Stomach (tissue), 8 donors: ENCODE measurements at regions not wholly inside any gene's neighbourhood (a gene's known extent, or its start where the extent isn't known, plus 50 kb on each side); places are given as distances from the start of the nearest gene placed in this dataset.

Source experiments
- DNase-seq, 2 donors: peaks; one replicate each; pipeline versions ENCODE4 v3.0.0 to v3.0.0-alpha.2; 2013 to 2019
- H3K27ac ChIP-seq, 5 donors: fragments of 200-600 bp in 4 of 5; sonication (generic) in 4 of 5; one replicate each; pipeline ENCODE4 v1.5.1; 2013 to 2019; ENCODE audit warnings: mild to moderate bottlenecking in 1 of 5, moderate library complexity in 1 of 5
- H3K27me3 ChIP-seq, 3 donors: fragments of 200-600 bp; sonication (generic); one replicate each; pipeline ENCODE4 v1.5.1; 2017 to 2019; ENCODE audit warnings: mixed run types in 1 of 3
- H3K36me3 ChIP-seq, 4 donors: fragments of 200-600 bp; sonication (generic); 1 replicate in 3 of 4; 2 replicates in 1 of 4; pipeline ENCODE4 v1.5.1; 2016 to 2019
- H3K4me1 ChIP-seq, 4 donors: fragments of 200-600 bp; sonication (generic); one replicate each; pipeline ENCODE4 v1.5.1; 2016 to 2019
- H3K4me3 ChIP-seq, 4 donors: fragments of 200-600 bp; sonication (generic) in 3 of 4; one replicate each; pipeline ENCODE4 v1.5.1; 2016 to 2019; ENCODE audit warnings: mild to moderate bottlenecking in 1 of 4
- H3K9me3 ChIP-seq, 4 donors: fragments of 200-600 bp; sonication (generic); one replicate each; pipeline ENCODE4 v1.5.1; 2016 to 2019
- EP300 ChIP-seq: sonication (generic); formaldehyde crosslinking; IDR thresholded peaks from one replicate; pipeline ENCODE4 v1.6.1; 2017; ENCODE audit warnings: antibody characterized with exemption
- POLR2A ChIP-seq, 4 donors: fragments of 450-650 bp; IDR thresholded peaks; one replicate each; pipeline ENCODE4 v1.6.1; 2016; ENCODE audit warnings: antibody characterized with exemption in 4 of 4, control low read depth in 2 of 4, mild to moderate bottlenecking in 1 of 4, moderate library complexity in 1 of 4
- POLR2AphosphoS5 ChIP-seq, 3 donors: sonication (generic); formaldehyde crosslinking; IDR thresholded peaks; one replicate each; pipeline ENCODE4 v1.6.1; 2016; ENCODE audit warnings: antibody characterized with exemption in 3 of 3
- WGBS, 5 donors: extraction: QIAGEN DNeasy Blood & Tissue Kit in 3 of 5; methylation state at CpG; one replicate each; pipeline versions ENCODE4 v1.1.5 to v1.1.7; 2013 to 2018; 5-methylcytosine and 5-hydroxymethylcytosine counted together
- intact Hi-C: fragments of 100-400 bp; cut with DNase I; formaldehyde crosslinking; loops from one replicate; pipeline ENCODE4 v1.15.1; 2023; ENCODE audit warnings: low total_unique reads
- TF ChIP-seq, protein P1 (sequence below), 7 experiments: fragments of 450-650 bp in 4 of 7; fragments of 200-600 bp in 3 of 7; sonication (generic) in 3 of 7; IDR thresholded peaks; one replicate each; pipeline ENCODE4 v1.5.1; 2016 to 2019; ENCODE audit warnings: antibody characterized with exemption in 7 of 7, control low read depth in 2 of 7, mild to moderate bottlenecking in 1 of 7
- donor health status: healthy with polysubstance abuse.
- donor health status: Bipolar disorder and iron deficiency.
- donor health status: healthy.

DNA sequence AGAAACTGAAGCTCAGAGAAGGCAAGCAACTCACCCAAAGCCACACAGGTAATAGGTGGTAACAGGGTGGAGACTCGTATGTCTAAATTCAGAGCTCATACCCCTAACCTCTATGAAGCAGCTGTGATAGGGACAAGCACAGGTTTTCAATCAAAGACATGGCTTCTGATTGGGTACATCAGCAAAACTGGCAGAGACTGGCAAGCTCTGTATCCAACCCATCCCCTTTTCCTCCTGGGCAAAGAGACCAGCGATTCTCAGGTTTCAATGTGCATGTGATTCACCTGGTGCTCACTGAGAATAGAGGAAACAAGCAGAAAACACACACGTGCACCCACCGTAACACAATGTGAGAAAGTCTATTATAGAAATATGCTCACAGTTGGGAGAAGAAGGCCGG, 153.0 kb downstream of the SMIM20 start:
- H3K9me3 ChIP-seq, result no peaks in the 10 kb centered on the region
- DNase-seq, result no peak
- WGBS, 5 donors, result 84 to 88% (median 87%) methylated on average over 5 of the region's 5 CpGs
- H3K4me3 ChIP-seq, result no peak overlapping the region
- no peaks in the 10 kb centered on the region for H3K36me3 ChIP-seq
- H3K4me1 ChIP-seq, result peaks cover 0 to under 1% (median 0%) of the 10 kb centered on the region in 4 donors
- H3K27me3 ChIP-seq, result no peaks in the 10 kb centered on the region
- TF ChIP-seq POLR2A (IDR thresholded peaks at IDR 0.05) (no peak), EP300 (no peak), POLR2AphosphoS5 (IDR thresholded peaks at IDR 0.05) (no peak)
- TF ChIP-seq, protein P1, sequence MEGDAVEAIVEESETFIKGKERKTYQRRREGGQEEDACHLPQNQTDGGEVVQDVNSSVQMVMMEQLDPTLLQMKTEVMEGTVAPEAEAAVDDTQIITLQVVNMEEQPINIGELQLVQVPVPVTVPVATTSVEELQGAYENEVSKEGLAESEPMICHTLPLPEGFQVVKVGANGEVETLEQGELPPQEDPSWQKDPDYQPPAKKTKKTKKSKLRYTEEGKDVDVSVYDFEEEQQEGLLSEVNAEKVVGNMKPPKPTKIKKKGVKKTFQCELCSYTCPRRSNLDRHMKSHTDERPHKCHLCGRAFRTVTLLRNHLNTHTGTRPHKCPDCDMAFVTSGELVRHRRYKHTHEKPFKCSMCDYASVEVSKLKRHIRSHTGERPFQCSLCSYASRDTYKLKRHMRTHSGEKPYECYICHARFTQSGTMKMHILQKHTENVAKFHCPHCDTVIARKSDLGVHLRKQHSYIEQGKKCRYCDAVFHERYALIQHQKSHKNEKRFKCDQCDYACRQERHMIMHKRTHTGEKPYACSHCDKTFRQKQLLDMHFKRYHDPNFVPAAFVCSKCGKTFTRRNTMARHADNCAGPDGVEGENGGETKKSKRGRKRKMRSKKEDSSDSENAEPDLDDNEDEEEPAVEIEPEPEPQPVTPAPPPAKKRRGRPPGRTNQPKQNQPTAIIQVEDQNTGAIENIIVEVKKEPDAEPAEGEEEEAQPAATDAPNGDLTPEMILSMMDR (IDR thresholded peaks at IDR 0.05), result no peak
- intact Hi-C loops, result no loop called here
- no peak overlapping the region for H3K27ac ChIP-seq

DNA sequence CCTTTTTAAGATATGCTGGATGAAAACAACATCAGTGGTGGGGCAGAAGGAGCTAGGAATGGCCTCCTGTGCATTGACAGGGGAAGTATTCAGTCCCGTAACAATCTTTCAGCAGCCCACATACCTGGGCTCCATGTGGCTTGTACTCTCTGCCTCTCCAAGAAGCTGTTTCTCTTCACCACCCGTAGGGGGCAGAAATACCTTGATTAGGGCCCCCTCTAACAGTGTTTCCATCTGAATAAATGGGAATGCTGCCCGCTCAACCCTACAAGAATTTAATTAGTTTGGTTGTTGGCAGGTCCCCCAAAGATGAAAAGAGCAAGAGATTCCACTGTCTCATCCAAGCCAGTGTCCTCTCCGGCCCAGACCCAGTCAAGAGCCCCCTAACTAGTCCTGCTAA, 155.2 kb downstream of the SMIM20 start:
- H3K27me3 ChIP-seq, result no peaks in the 10 kb centered on the region
- intact Hi-C loops, result no loop called here
- no peak overlapping the region for H3K27ac ChIP-seq
- no peaks in the 10 kb centered on the region for H3K36me3 ChIP-seq
- no peak overlapping the region for H3K4me3 ChIP-seq
- H3K9me3 ChIP-seq, result no peaks in the 10 kb centered on the region
- 66 to 71% (median 67%) methylated on average over 4 of the region's 4 CpGs for WGBS, 5 donors
- peaks cover 0 to 5% (median 0%) of the 10 kb centered on the region in 4 donors for H3K4me1 ChIP-seq
- TF ChIP-seq POLR2A (IDR thresholded peaks at IDR 0.05), result no peak
- TF ChIP-seq, protein P1 (IDR thresholded peaks at IDR 0.05), result no peak
- no peak for DNase-seq

DNA sequence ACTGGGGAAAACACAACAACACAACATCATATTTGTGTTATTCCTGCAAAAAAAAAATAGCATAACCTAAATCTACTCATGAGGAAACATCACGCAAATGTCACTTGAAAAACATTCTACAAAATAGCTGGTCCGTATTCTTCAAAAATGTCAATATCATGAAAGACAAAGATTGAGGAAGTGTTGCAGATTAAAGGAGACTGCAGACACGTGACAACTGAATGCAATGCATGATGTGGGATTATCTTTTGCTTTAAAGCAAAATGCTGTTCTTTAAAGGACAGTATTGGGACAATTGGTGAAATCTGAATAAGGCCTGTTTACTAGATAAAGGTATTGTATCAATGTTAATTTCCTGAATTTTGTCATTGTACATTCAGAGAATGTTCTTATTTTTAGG, 157.7 kb downstream of the SMIM20 start:
- intact Hi-C loops, result no loop called here
- Histone ChIP-seq H3K36me3 (no peaks in the 10 kb centered on the region), H3K27ac (no peak overlapping the region), H3K4me3 (no peak overlapping the region), H3K27me3 (no peaks in the 10 kb centered on the region), H3K4me1 (peaks cover 0 to 14% (median 0%) of the 10 kb centered on the region in 4 donors), H3K9me3 (peaks cover 0 to 6% (median 0%) of the 10 kb centered on the region in 4 donors)
- DNase-seq, result no peak
- 80 to 89% (median 88%) methylated on average over 3 of the region's 3 CpGs for WGBS, 5 donors
- TF ChIP-seq POLR2A (IDR thresholded peaks at IDR 0.05) (no peak), POLR2AphosphoS5 (IDR thresholded peaks at IDR 0.05) (no peak), EP300 (no peak)
- TF ChIP-seq, protein P1 (IDR thresholded peaks at IDR 0.05), result no peak

DNA sequence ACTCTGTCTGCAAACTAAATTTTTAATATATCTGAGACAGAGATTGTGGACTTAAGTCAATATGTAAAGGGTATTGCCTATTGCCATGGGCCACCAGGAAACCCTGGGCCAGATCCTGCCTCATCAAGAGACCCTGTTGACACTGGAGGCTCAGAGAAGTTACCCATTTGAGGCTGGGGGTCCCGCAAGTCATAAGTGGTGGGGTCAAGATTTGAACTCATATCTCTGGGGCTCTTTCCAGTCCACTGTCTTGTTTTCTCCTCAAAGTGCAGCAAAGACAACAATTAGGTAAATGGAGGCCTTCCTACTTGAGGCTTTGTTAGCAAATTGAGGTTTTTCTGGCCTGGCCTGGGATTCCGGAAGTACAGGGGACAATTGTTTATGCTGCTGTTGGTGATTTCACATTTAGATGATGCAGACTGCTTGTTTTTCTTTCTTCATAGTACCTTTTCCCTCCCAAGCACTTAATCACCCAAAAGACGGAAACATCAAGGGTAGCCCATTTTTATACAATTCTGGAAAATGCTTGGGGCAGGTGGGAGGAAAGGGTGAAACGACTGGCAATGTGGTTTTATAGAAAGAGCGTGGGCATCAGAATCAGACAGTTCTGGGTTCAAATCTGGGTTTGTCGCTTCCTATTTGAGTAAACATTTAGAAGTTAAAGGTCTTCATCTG, 160.0 kb downstream of the SMIM20 start:
- DNase-seq, result no peak
- intact Hi-C loops, result no loop called here
- TF ChIP-seq, protein P1 (IDR thresholded peaks at IDR 0.05), result no peak
- TF ChIP-seq EP300, result no peak
- no peak for TF ChIP-seq POLR2AphosphoS5 (IDR thresholded peaks at IDR 0.05)
- no peak for TF ChIP-seq POLR2A (IDR thresholded peaks at IDR 0.05)
- H3K27ac ChIP-seq, result peak overlapping the region in 2 of 5 donors; percentile 79 to 80
- H3K4me1 ChIP-seq, result peaks cover 0 to 14% (median 0%) of the 10 kb centered on the region in 4 donors
- no peak overlapping the region for H3K4me3 ChIP-seq
- no peaks in the 10 kb centered on the region for H3K27me3 ChIP-seq
- H3K9me3 ChIP-seq, result peaks cover 0 to 10% (median 0%) of the 10 kb centered on the region in 4 donors
- H3K36me3 ChIP-seq, result no peaks in the 10 kb centered on the region
- WGBS, 5 donors, result 74 to 88% (median 82%) methylated on average over 6 of the region's 6 CpGs
